C4-2B (cell line): ENCODE measurements at regions not wholly inside any gene's neighbourhood (a gene's known extent, or its start where the extent isn't known, plus 50 kb on each side); places are given as distances from the start of the nearest gene placed in this dataset.

Experiments
- ZFX ChIP-seq: fragments of 450-650 bp; IDR thresholded peaks from 2 replicates; pipeline ENCODE4 v1.6.1; 2017
- TF ChIP-seq, protein P1 (sequence below): fragments of 450-650 bp; conservative IDR thresholded peaks from 2 replicates; pipeline ENCODE4 v1.5.1; 2017; ENCODE audit warnings: mild to moderate bottlenecking

DNA sequence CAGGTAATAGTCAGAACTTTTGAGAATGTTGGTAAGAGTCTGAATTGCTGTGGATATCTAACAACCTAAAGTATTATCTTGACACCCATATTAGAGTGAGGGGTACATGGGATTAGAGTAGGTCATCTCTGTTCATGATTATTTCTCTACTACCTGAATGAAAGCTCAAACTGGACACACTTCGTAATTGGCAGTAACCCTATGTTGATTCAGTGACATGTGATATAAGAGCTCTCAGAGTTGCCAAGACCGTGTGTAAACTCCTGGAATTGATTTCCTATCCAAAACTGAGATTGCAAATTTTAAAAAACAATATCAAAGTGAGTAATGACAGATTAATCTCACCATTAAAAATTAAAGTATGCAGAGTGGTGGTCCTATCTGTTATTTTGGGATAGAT, 214.8 kb upstream of the ARHGEF26 start:
- TF ChIP-seq, protein P1, sequence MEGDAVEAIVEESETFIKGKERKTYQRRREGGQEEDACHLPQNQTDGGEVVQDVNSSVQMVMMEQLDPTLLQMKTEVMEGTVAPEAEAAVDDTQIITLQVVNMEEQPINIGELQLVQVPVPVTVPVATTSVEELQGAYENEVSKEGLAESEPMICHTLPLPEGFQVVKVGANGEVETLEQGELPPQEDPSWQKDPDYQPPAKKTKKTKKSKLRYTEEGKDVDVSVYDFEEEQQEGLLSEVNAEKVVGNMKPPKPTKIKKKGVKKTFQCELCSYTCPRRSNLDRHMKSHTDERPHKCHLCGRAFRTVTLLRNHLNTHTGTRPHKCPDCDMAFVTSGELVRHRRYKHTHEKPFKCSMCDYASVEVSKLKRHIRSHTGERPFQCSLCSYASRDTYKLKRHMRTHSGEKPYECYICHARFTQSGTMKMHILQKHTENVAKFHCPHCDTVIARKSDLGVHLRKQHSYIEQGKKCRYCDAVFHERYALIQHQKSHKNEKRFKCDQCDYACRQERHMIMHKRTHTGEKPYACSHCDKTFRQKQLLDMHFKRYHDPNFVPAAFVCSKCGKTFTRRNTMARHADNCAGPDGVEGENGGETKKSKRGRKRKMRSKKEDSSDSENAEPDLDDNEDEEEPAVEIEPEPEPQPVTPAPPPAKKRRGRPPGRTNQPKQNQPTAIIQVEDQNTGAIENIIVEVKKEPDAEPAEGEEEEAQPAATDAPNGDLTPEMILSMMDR, result no peak
- no peak for TF ChIP-seq ZFX
